ENCODE measurements at regions not wholly inside any gene's neighbourhood (a gene's known extent, or its start where the extent isn't known, plus 50 kb on each side); places are given as distances from the start of the nearest gene placed in this dataset.

DNA sequence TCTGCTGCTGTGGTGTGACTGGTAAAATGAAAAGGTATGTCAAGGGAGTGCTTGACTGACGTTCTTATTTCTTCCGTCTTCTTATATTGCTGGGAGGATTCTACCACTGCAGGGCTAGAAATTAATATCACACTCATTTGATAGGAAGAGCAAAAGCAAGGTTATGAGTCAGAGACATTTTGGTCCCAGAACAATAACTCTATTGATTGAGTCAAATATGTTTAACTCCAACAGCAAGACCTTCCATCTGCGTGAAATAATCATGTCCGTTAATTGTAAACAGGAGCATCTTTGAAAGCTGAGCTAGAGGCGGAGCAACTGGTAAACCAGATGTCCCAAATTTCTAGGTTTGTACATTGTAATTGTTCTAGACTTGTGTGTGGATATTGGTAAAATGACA, 1293.6 kb downstream of the AACS start:
- Histone ChIP-seq H3K9ac (ENCODE audit: low read depth, low read length) (no peak overlapping the region), H3K4me3 (ENCODE audit: low read depth, low read length) (no peak overlapping the region), H3K36me3 (ENCODE audit: control insufficient read depth, insufficient read depth, low read length) (no peaks in the 10 kb centered on the region), H3K27me3 (ENCODE audit: control insufficient read depth, insufficient read depth, low read length) (no peaks in the 10 kb centered on the region), H3K9me3 (ENCODE audit: control insufficient read depth, insufficient read depth, low read length) (peaks cover 10% of the 10 kb centered on the region), H3K4me1 (ENCODE audit: control insufficient read depth, insufficient read depth, low read length) (no peaks in the 10 kb centered on the region)

DNA sequence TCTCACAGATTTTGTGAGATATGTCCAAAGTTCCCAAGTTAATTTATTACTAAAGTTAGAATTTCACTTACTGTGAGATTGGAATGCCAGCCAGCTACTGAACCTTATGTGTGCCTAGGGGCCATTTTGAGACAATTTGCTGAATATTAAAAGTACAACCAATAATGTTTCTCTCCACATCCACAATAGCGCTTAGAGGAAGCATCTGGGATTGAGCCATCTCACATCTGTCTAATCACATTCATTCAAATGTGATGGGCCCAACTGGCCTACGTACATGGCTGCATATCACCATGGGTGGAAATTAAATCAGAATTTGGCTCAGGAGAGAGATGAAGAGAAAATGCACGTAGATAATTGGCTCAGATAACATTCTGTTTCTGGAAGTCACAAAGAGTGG, 1294.0 kb downstream of the AACS start:
- Histone ChIP-seq H3K27me3 (ENCODE audit: control insufficient read depth, insufficient read depth, low read length) (no peaks in the 10 kb centered on the region), H3K9ac (ENCODE audit: low read depth, low read length) (no peak overlapping the region), H3K4me1 (ENCODE audit: control insufficient read depth, insufficient read depth, low read length) (no peaks in the 10 kb centered on the region), H3K9me3 (ENCODE audit: control insufficient read depth, insufficient read depth, low read length) (peaks cover 10% of the 10 kb centered on the region), H3K4me3 (ENCODE audit: low read depth, low read length) (no peak overlapping the region), H3K36me3 (ENCODE audit: control insufficient read depth, insufficient read depth, low read length) (no peaks in the 10 kb centered on the region)

DNA sequence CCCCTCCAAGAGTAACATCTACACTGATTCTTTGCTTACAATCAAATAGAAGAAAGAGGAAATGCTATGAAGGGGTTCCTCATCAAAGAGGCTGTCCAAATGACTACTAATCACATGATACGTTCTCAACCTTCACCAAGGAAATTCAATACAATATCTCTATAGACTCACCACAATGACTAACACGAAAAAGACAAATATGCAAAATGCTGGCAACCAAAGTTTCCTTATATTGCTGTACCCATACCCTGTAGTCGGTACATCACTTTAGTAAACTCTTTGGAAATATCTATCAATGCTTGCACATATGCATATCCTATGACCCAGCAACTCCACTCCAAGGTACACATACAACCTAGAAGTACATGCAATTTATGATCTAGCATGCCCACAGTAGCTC, 1296.6 kb downstream of the AACS start:
- peaks cover 5% of the 10 kb centered on the region for H3K9me3 ChIP-seq (ENCODE audit: control insufficient read depth, insufficient read depth, low read length)
- no peaks in the 10 kb centered on the region for H3K36me3 ChIP-seq (ENCODE audit: control insufficient read depth, insufficient read depth, low read length)

DNA sequence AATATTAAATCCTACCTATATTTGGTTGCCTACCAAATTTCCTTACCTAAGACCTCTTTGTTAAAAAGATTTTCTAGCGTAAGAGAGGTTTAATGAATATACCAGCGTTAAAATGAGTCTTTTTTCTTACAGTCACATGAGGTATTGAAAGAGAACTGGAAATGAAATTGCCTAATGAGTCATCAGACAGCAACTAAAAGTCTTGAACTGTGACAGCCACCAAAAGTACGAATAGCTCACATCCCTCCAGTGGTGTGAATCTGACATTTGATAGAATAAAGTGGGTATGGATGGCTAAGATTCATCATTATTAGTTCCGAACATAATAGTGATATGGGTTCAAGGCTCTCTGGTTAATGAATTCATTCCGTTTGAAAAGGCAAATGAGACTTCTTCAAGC, 1297.3 kb downstream of the AACS start:
- H3K36me3 ChIP-seq (ENCODE audit: control insufficient read depth, insufficient read depth, low read length), result no peaks in the 10 kb centered on the region
- H3K9me3 ChIP-seq (ENCODE audit: control insufficient read depth, insufficient read depth, low read length), result peaks cover 5% of the 10 kb centered on the region
- H3K9ac ChIP-seq (ENCODE audit: low read depth, low read length), result no peak overlapping the region
- H3K4me3 ChIP-seq (ENCODE audit: low read depth, low read length), result no peak overlapping the region
- no peaks in the 10 kb centered on the region for H3K27me3 ChIP-seq (ENCODE audit: control insufficient read depth, insufficient read depth, low read length)
- no peaks in the 10 kb centered on the region for H3K4me1 ChIP-seq (ENCODE audit: control insufficient read depth, insufficient read depth, low read length)

More for the DNA sequence above, 1296.6 kb downstream of the AACS start:
- Histone ChIP-seq H3K4me3 (ENCODE audit: low read depth, low read length) (no peak overlapping the region), H3K27me3 (ENCODE audit: control insufficient read depth, insufficient read depth, low read length) (no peaks in the 10 kb centered on the region), H3K4me1 (ENCODE audit: control insufficient read depth, insufficient read depth, low read length) (no peaks in the 10 kb centered on the region), H3K9ac (ENCODE audit: low read depth, low read length) (no peak overlapping the region)

DNA sequence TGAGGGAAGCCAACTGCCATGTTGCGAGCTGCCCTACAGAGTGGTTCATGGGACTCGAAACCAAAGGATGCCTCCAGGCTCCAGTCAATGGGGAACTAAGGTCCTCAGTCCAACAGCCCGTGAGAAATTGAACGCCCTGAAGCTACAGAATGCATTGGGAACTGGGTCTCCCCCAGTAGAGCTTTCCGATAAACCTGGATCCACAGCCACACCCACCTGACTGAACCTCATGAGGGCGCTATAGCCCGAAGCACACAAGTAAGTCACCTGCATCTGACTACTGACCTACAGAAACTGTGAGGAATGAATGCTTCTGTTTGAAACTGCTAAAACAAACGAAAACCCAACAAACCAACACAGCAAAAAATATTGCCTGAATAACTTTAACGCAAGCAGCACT, 1297.7 kb downstream of the AACS start:
- H3K9me3 ChIP-seq (ENCODE audit: control insufficient read depth, insufficient read depth, low read length), result peaks cover 5% of the 10 kb centered on the region
- no peak overlapping the region for H3K9ac ChIP-seq (ENCODE audit: low read depth, low read length)

DNA sequence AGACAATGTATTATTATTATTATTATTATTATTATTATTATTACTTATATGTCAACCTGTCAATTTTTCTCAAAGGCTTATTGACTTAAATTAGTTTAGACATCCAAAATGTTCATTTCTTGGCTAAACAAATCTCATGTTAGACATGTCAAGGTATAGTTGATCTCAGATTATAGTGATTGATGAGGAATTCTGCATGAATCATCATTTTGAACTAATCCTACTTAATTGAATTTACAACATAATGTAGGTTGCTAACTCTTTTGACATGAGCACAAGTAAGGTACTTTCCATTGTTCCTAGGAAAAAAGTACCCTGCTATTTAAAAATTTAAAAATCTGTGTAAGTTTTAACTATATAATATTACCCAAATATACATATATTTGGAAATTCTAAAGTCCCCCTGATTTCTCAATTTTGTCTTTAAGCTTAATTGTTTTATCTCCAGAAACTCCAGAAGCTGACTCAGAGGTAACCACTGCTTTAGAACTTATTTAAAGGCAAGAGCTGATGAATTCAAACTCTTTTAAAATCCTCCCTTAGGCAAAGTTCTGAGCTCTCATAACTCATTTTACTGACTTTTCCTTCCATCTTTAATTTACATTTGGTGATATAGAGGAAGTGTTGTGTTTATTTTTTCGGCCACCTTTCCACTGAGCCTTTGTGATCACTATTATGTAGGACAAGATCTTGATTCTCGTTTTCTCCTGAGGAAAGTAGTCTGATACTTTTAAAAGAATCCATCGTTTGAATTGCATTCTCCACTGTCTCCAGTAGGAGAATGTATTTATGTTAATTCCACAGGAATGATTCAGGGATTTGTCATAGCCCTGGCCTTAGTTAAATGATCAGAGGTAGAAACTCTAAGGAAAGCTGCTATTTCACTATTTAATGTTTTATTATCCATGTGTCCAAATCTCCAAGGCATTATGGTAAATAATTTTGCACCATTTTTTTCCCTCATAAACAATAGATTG, 1304.5 kb downstream of the AACS start:
- Histone ChIP-seq H3K9me3 (ENCODE audit: control insufficient read depth, insufficient read depth, low read length) (no peaks in the 10 kb centered on the region), H3K27me3 (ENCODE audit: control insufficient read depth, insufficient read depth, low read length) (no peaks in the 10 kb centered on the region), H3K4me1 (ENCODE audit: control insufficient read depth, insufficient read depth, low read length) (no peaks in the 10 kb centered on the region), H3K4me3 (ENCODE audit: low read depth, low read length) (no peak overlapping the region), H3K36me3 (ENCODE audit: control insufficient read depth, insufficient read depth, low read length) (no peaks in the 10 kb centered on the region), H3K9ac (ENCODE audit: low read depth, low read length) (no peak overlapping the region)

More for the DNA sequence above, 1297.7 kb downstream of the AACS start:
- H3K4me1 ChIP-seq (ENCODE audit: control insufficient read depth, insufficient read depth, low read length), result no peaks in the 10 kb centered on the region
- no peaks in the 10 kb centered on the region for H3K27me3 ChIP-seq (ENCODE audit: control insufficient read depth, insufficient read depth, low read length)
- no peak overlapping the region for H3K4me3 ChIP-seq (ENCODE audit: low read depth, low read length)
- H3K36me3 ChIP-seq (ENCODE audit: control insufficient read depth, insufficient read depth, low read length), result no peaks in the 10 kb centered on the region

DNA sequence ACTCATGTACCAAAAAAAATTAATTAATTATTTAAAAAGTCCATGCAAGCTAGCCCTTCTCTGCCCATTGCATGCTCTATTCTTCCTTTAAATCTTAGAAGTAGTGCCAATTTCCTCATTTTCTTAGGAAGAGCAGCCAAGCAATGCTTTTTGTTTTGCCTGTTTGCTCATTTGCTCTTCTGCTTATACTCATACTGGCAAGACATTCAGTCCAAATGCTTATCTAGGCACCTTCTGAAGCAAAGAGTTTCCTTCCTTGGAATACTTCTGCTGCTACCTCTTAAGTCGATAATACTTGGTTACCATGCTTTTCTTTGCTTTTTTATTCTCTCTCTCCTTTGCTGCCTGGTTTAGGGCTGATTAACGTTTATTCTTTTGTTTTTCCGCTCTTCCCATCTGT, 1318.3 kb downstream of the AACS start:
- Histone ChIP-seq H3K9ac (ENCODE audit: low read depth, low read length) (no peak overlapping the region), H3K4me3 (ENCODE audit: low read depth, low read length) (no peak overlapping the region), H3K4me1 (ENCODE audit: control insufficient read depth, insufficient read depth, low read length) (peaks cover 3% of the 10 kb centered on the region), H3K36me3 (ENCODE audit: control insufficient read depth, insufficient read depth, low read length) (no peaks in the 10 kb centered on the region), H3K9me3 (ENCODE audit: control insufficient read depth, insufficient read depth, low read length) (peaks cover 6% of the 10 kb centered on the region), H3K27me3 (ENCODE audit: control insufficient read depth, insufficient read depth, low read length) (no peaks in the 10 kb centered on the region)

DNA sequence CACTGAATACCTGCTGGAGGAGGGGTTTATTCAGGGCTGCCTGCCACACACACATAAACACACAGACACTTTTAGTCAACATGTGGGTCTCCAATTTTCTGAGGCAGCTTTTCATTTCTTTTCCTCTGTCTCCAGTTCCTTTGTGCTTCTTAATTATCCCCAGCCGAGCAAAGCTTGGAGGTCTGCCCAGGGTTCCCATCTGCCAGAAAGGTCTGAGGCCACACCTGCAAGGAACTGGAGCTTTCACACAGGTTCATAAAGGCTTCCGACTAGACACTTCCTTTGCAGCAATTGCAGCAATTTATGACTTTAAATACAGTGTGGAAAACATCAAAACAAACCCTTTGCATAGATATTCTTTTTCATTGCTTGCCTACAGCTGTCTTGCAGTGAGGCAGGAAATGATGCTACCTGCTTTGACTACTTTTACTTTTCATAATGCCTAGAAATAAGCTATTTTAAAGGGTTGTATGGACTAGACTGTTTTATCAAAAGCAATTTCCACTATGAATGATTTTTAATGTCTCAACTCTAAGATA, 1318.9 kb downstream of the AACS start:
- peaks cover 3% of the 10 kb centered on the region for H3K4me1 ChIP-seq (ENCODE audit: control insufficient read depth, insufficient read depth, low read length)
- no peak overlapping the region for H3K4me3 ChIP-seq (ENCODE audit: low read depth, low read length)
- peaks cover 6% of the 10 kb centered on the region for H3K9me3 ChIP-seq (ENCODE audit: control insufficient read depth, insufficient read depth, low read length)
- no peaks in the 10 kb centered on the region for H3K27me3 ChIP-seq (ENCODE audit: control insufficient read depth, insufficient read depth, low read length)
- H3K36me3 ChIP-seq (ENCODE audit: control insufficient read depth, insufficient read depth, low read length), result no peaks in the 10 kb centered on the region
- no peak overlapping the region for H3K9ac ChIP-seq (ENCODE audit: low read depth, low read length)

DNA sequence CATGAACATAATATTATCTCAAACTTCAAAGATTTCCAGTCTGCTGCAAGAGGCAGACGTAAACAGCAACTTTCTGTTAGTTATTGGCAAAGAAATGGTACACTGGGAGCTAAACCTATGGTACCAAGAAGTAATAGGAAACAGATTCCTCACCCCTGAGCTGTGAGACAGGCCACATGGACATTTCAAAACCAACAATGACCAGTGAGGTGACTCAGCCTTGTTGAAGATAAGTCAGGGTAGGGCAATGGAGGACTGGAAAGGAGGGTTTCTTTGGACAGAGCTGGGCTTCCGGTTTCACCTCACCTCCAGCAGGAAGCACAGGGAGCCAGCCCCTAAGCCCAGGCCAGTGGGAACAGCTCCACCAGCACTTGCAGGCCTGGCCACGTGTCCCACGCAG, 1320.5 kb downstream of the AACS start:
- Histone ChIP-seq H3K9ac (ENCODE audit: low read depth, low read length) (no peak overlapping the region), H3K9me3 (ENCODE audit: control insufficient read depth, insufficient read depth, low read length) (no peaks in the 10 kb centered on the region), H3K4me3 (ENCODE audit: low read depth, low read length) (no peak overlapping the region), H3K36me3 (ENCODE audit: control insufficient read depth, insufficient read depth, low read length) (no peaks in the 10 kb centered on the region), H3K27me3 (ENCODE audit: control insufficient read depth, insufficient read depth, low read length) (no peaks in the 10 kb centered on the region), H3K4me1 (ENCODE audit: control insufficient read depth, insufficient read depth, low read length) (peaks cover 3% of the 10 kb centered on the region)

DNA sequence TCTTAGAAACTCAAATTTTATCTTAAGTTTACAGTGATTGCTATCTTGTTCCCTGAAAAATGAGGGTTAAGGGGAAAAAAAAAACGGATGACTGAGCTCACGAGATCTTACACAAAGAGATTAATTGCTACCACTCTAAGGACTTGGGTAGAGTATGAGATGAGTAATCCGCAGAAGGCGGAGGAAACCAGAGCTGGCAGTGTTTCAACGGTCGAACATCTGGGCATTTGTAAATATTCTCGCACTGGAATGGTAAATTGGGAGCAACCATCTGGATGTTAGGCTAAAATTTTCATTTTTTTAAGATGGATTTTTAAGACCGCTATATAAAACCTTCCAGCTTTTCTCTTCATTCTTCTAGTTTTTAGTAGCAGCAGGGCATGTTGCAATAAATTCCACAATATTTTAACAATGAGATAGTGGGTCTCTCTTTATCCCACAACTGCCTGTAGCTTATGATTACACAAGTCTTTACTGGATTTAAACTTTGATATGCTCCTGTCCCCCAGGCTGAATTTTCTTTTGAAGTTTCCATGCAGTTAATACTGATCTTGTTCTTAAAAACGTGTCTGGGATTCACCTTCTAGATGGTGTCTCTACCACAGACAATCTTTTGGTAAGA, 1324.1 kb downstream of the AACS start:
- no peak overlapping the region for H3K4me3 ChIP-seq (ENCODE audit: low read depth, low read length)
- no peak overlapping the region for H3K9ac ChIP-seq (ENCODE audit: low read depth, low read length)
- H3K36me3 ChIP-seq (ENCODE audit: control insufficient read depth, insufficient read depth, low read length), result no peaks in the 10 kb centered on the region
- peaks cover 2% of the 10 kb centered on the region for H3K4me1 ChIP-seq (ENCODE audit: control insufficient read depth, insufficient read depth, low read length)
- no peaks in the 10 kb centered on the region for H3K27me3 ChIP-seq (ENCODE audit: control insufficient read depth, insufficient read depth, low read length)
- H3K9me3 ChIP-seq (ENCODE audit: control insufficient read depth, insufficient read depth, low read length), result no peaks in the 10 kb centered on the region

DNA sequence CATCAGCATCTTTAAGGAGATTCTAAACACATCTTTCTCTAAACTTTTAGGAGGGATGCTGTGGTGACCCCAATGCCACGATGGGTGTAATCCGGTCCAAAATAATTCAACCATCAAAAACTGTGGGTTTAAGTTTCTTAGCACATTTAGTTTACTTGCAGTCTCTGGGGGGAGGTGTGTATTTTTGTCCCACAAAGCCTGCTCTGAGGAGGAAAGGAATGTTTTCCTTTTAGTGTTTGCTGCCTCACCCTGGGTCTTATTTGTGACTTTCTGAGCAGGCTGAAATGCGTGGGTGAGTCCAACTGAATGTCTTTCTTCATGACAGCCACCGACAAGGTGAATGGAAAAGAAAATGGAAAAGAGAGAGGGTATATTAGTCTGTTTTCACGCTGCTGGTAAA, 1324.7 kb downstream of the AACS start:
- Histone ChIP-seq H3K36me3 (ENCODE audit: control insufficient read depth, insufficient read depth, low read length) (no peaks in the 10 kb centered on the region), H3K9me3 (ENCODE audit: control insufficient read depth, insufficient read depth, low read length) (no peaks in the 10 kb centered on the region), H3K4me3 (ENCODE audit: low read depth, low read length) (no peak overlapping the region), H3K9ac (ENCODE audit: low read depth, low read length) (no peak overlapping the region), H3K4me1 (ENCODE audit: control insufficient read depth, insufficient read depth, low read length) (no peaks in the 10 kb centered on the region), H3K27me3 (ENCODE audit: control insufficient read depth, insufficient read depth, low read length) (no peaks in the 10 kb centered on the region)
